ENCODE measurements at regions not wholly inside any gene's neighbourhood (a gene's known extent, or its start where the extent isn't known, plus 50 kb on each side); places are given as distances from the start of the nearest gene placed in this dataset.

- H3K4me3 ChIP-seq = no peak overlapping the region
- no peak for DNase-seq
- H3K4me1 ChIP-seq (ENCODE audit: insufficient read depth) = no peaks in the 10 kb centered on the region
- in situ Hi-C loops (cut with MboI) = no loop called here
- H3K9me2 ChIP-seq (ENCODE audit: insufficient read depth) = no peaks in the 10 kb centered on the region
- H3K4me2 ChIP-seq (ENCODE audit: unreplicated experiment) = no peak overlapping the region
- WGBS, 2 experiments (ENCODE audit: low coverage in 1 of 2, low lambda C conversion rate in 2 of 2, missing lambda C conversion rate in 2 of 2) = 1 to 13% methylated on average over 2 of the region's 2 CpGs
- H3K79me2 ChIP-seq (ENCODE audit: insufficient read depth) = no peaks in the 10 kb centered on the region
- H3K9me3 ChIP-seq (ENCODE audit: low read depth) = no peaks in the 10 kb centered on the region
- H4K20me1 ChIP-seq (ENCODE audit: insufficient read depth) = no peaks in the 10 kb centered on the region
- H3K9ac ChIP-seq = no peak overlapping the region
- H3K27ac ChIP-seq = no peak overlapping the region
- no peak overlapping the region for H2AFZ ChIP-seq
- TF ChIP-seq EZH2 (IDR thresholded peaks at IDR 0.05; ENCODE audit: insufficient read depth, poor library complexity, severe bottlenecking) = no peak
- no peak for TF ChIP-seq EZH2phosphoT487 (IDR thresholded peaks at IDR 0.05; ENCODE audit: insufficient read depth, low read depth)
- H3K27me3 ChIP-seq (replicated peaks; ENCODE audit: insufficient read depth) = no peaks in the 10 kb centered on the region
- no peaks in the 10 kb centered on the region for H3F3A ChIP-seq (ENCODE audit: insufficient read depth)
- no peaks in the 10 kb centered on the region for H3K36me3 ChIP-seq (ENCODE audit: low read depth)
Observed at GRCh38 chr1:96074422-96074821, 647.2 kb upstream of the PTBP2 start.

GRCh38 chr1:96074876-96075577, 646.6 kb upstream of the PTBP2 start:
- in situ Hi-C loops (cut with MboI) = no loop called here
- WGBS, 2 experiments (ENCODE audit: low coverage in 1 of 2, low lambda C conversion rate in 2 of 2, missing lambda C conversion rate in 2 of 2) = 42 to 47% methylated on average over 5 of the region's 5 CpGs
- H3K4me3 ChIP-seq = no peak overlapping the region
- H3K4me2 ChIP-seq (ENCODE audit: unreplicated experiment) = no peak overlapping the region
- TF ChIP-seq EZH2phosphoT487 (IDR thresholded peaks at IDR 0.05; ENCODE audit: insufficient read depth, low read depth) (no peak), EZH2 (IDR thresholded peaks at IDR 0.05; ENCODE audit: insufficient read depth, poor library complexity, severe bottlenecking) (no peak)
- no peak overlapping the region for H3K9ac ChIP-seq
- no peaks in the 10 kb centered on the region for H3K9me3 ChIP-seq (ENCODE audit: low read depth)
- H2AFZ ChIP-seq = no peak overlapping the region
- H3K27me3 ChIP-seq (replicated peaks; ENCODE audit: insufficient read depth) = no peaks in the 10 kb centered on the region
- no peaks in the 10 kb centered on the region for H3F3A ChIP-seq (ENCODE audit: insufficient read depth)
- no peak overlapping the region for H3K27ac ChIP-seq
- no peaks in the 10 kb centered on the region for H3K79me2 ChIP-seq (ENCODE audit: insufficient read depth)
- H4K20me1 ChIP-seq (ENCODE audit: insufficient read depth) = no peaks in the 10 kb centered on the region
- no peaks in the 10 kb centered on the region for H3K9me2 ChIP-seq (ENCODE audit: insufficient read depth)
- no peaks in the 10 kb centered on the region for H3K4me1 ChIP-seq (ENCODE audit: insufficient read depth)
- no peak for DNase-seq
- no peaks in the 10 kb centered on the region for H3K36me3 ChIP-seq (ENCODE audit: low read depth)

- no peaks in the 10 kb centered on the region for H3K4me1 ChIP-seq (ENCODE audit: insufficient read depth)
- WGBS, 2 experiments (ENCODE audit: low coverage in 1 of 2, low lambda C conversion rate in 2 of 2, missing lambda C conversion rate in 2 of 2) = 6 to 8% methylated on average over 4 of the region's 4 CpGs
- H3K9me2 ChIP-seq (ENCODE audit: insufficient read depth) = no peaks in the 10 kb centered on the region
- in situ Hi-C loops (cut with MboI) = no loop called here
- TF ChIP-seq EZH2 (IDR thresholded peaks at IDR 0.05; ENCODE audit: insufficient read depth, poor library complexity, severe bottlenecking) (no peak), EZH2phosphoT487 (IDR thresholded peaks at IDR 0.05; ENCODE audit: insufficient read depth, low read depth) (no peak)
- no peak overlapping the region for H2AFZ ChIP-seq
- no peaks in the 10 kb centered on the region for H3K27me3 ChIP-seq (replicated peaks; ENCODE audit: insufficient read depth)
- H3K79me2 ChIP-seq (ENCODE audit: insufficient read depth) = no peaks in the 10 kb centered on the region
- no peaks in the 10 kb centered on the region for H4K20me1 ChIP-seq (ENCODE audit: insufficient read depth)
- DNase-seq = no peak
- H3K4me2 ChIP-seq (ENCODE audit: unreplicated experiment) = no peak overlapping the region
- no peak overlapping the region for H3K4me3 ChIP-seq
- H3F3A ChIP-seq (ENCODE audit: insufficient read depth) = no peaks in the 10 kb centered on the region
- no peaks in the 10 kb centered on the region for H3K36me3 ChIP-seq (ENCODE audit: low read depth)
- H3K9ac ChIP-seq = no peak overlapping the region
- no peaks in the 10 kb centered on the region for H3K9me3 ChIP-seq (ENCODE audit: low read depth)
- no peak overlapping the region for H3K27ac ChIP-seq
Observed at GRCh38 chr1:96075704-96076455, 645.7 kb upstream of the PTBP2 start.

GRCh38 chr1:96076589-96076988, 645.0 kb upstream of the PTBP2 start:
- in situ Hi-C loops (cut with MboI) = no loop called here
- no peak overlapping the region for H3K9ac ChIP-seq
- no peak overlapping the region for H3K4me2 ChIP-seq (ENCODE audit: unreplicated experiment)
- peak; percentile 14 for DNase-seq
- no peaks in the 10 kb centered on the region for H3K9me3 ChIP-seq (ENCODE audit: low read depth)
- H2AFZ ChIP-seq = no peak overlapping the region
- 41 to 45% methylated on average over 2 of the region's 2 CpGs for WGBS, 2 experiments (ENCODE audit: low coverage in 1 of 2, low lambda C conversion rate in 2 of 2, missing lambda C conversion rate in 2 of 2)
- no peak overlapping the region for H3K27ac ChIP-seq
- no peaks in the 10 kb centered on the region for H3K4me1 ChIP-seq (ENCODE audit: insufficient read depth)
- H3K4me3 ChIP-seq = no peak overlapping the region
- no peaks in the 10 kb centered on the region for H4K20me1 ChIP-seq (ENCODE audit: insufficient read depth)
- no peaks in the 10 kb centered on the region for H3K36me3 ChIP-seq (ENCODE audit: low read depth)
- TF ChIP-seq EZH2 (IDR thresholded peaks at IDR 0.05; ENCODE audit: insufficient read depth, poor library complexity, severe bottlenecking) = no peak
- no peak for TF ChIP-seq EZH2phosphoT487 (IDR thresholded peaks at IDR 0.05; ENCODE audit: insufficient read depth, low read depth)
- H3K27me3 ChIP-seq (replicated peaks; ENCODE audit: insufficient read depth) = no peaks in the 10 kb centered on the region
- no peaks in the 10 kb centered on the region for H3K9me2 ChIP-seq (ENCODE audit: insufficient read depth)
- no peaks in the 10 kb centered on the region for H3F3A ChIP-seq (ENCODE audit: insufficient read depth)
- H3K79me2 ChIP-seq (ENCODE audit: insufficient read depth) = no peaks in the 10 kb centered on the region
